SK-N-SH treated with all-trans-retinoic acid at 6 μM for 48 hours (cell line): ENCODE measurements at regions not wholly inside any gene's neighbourhood (a gene's known extent, or its start where the extent isn't known, plus 50 kb on each side); places are given as distances from the start of the nearest gene placed in this dataset.

Experiments used
- BACH2 ChIP-seq: fragments of 250-450 bp; sonication (Bioruptor Pico); IDR thresholded peaks from 2 replicates; pipeline ENCODE4 v1.9.0; 2021; ENCODE audit warnings: mild to moderate bottlenecking, borderline replicate concordance
- GLIS3 ChIP-seq: fragments of 250-450 bp; sonication (Bioruptor Pico); IDR thresholded peaks from 2 replicates; pipeline ENCODE4 v1.5.0; 2020; ENCODE audit warnings: mild to moderate bottlenecking, moderate library complexity
- OSR1 ChIP-seq: fragments of 250-450 bp; sonication (Bioruptor Pico); IDR thresholded peaks from 2 replicates; pipeline ENCODE4 v1.8.0; 2022; ENCODE audit warnings: moderate library complexity, mild to moderate bottlenecking, inconsistent platforms
- PATZ1 ChIP-seq: fragments of 250-450 bp; sonication (Bioruptor Pico); IDR thresholded peaks from 2 replicates; pipeline ENCODE4 v1.8.0; 2020; ENCODE audit warnings: mild to moderate bottlenecking, moderate library complexity, borderline replicate concordance
- POU6F1 ChIP-seq: fragments of 250-450 bp; sonication (Bioruptor Pico); IDR thresholded peaks from 2 replicates; pipeline ENCODE4 v1.8.0; 2021; ENCODE audit warnings: low read depth, mild to moderate bottlenecking, moderate library complexity, borderline replicate concordance
- RARB ChIP-seq: fragments of 250-450 bp; sonication (Bioruptor Pico); IDR thresholded peaks from 2 replicates; pipeline ENCODE4 v1.8.0; 2021; ENCODE audit warnings: mild to moderate bottlenecking, moderate library complexity
- TOX ChIP-seq: fragments of 250-450 bp; sonication (Bioruptor Pico); IDR thresholded peaks from 2 replicates; pipeline ENCODE4 v1.8.0; 2021; ENCODE audit warnings: mild to moderate bottlenecking, moderate library complexity, borderline replicate concordance
- ZFP3 ChIP-seq: fragments of 250-450 bp; sonication (Bioruptor Pico); IDR thresholded peaks from 2 replicates; pipeline ENCODE4 v1.5.0; 2020; ENCODE audit warnings: mild to moderate bottlenecking, moderate library complexity
- TF ChIP-seq, protein P1 (sequence below): fragments of 250-450 bp; sonication (Bioruptor Pico); IDR thresholded peaks from 2 replicates; pipeline ENCODE4 v1.5.1; 2021; ENCODE audit warnings: mild to moderate bottlenecking, moderate library complexity

- no peak for TF ChIP-seq TOX (CRISPR knock-in tag)
- TF ChIP-seq POU6F1 (CRISPR knock-in tag), result no peak
- TF ChIP-seq PATZ1, result no peak
- no peak for TF ChIP-seq OSR1 (CRISPR knock-in tag)
- TF ChIP-seq, protein P1, sequence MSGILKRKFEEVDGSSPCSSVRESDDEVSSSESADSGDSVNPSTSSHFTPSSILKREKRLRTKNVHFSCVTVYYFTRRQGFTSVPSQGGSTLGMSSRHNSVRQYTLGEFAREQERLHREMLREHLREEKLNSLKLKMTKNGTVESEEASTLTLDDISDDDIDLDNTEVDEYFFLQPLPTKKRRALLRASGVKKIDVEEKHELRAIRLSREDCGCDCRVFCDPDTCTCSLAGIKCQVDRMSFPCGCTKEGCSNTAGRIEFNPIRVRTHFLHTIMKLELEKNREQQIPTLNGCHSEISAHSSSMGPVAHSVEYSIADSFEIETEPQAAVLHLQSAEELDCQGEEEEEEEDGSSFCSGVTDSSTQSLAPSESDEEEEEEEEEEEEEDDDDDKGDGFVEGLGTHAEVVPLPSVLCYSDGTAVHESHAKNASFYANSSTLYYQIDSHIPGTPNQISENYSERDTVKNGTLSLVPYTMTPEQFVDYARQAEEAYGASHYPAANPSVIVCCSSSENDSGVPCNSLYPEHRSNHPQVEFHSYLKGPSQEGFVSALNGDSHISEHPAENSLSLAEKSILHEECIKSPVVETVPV (CRISPR knock-in tag), result no peak
- no peak for TF ChIP-seq BACH2 (CRISPR knock-in tag)
- no peak for TF ChIP-seq GLIS3
- no peak for TF ChIP-seq ZFP3 (CRISPR knock-in tag)
- TF ChIP-seq RARB (CRISPR knock-in tag), result no peak
These were observed 316.1 kb downstream of the DMRT2 start for GRCh38 chr9:1366276-1366675.
